NK-92 treated with Interleukin-12 subunit alpha and Interleukin-12 subunit beta, amount 100 ng/mL, for 24 hours (cell line): ENCODE measurements at regions not wholly inside any gene's neighbourhood (a gene's known extent, or its start where the extent isn't known, plus 50 kb on each side); places are given as distances from the start of the nearest gene placed in this dataset.

Experiments
- DNase-seq: peaks from one replicate; lab custom pipeline; 2025; lab: John Stamatoyannopoulos, UW

DNA sequence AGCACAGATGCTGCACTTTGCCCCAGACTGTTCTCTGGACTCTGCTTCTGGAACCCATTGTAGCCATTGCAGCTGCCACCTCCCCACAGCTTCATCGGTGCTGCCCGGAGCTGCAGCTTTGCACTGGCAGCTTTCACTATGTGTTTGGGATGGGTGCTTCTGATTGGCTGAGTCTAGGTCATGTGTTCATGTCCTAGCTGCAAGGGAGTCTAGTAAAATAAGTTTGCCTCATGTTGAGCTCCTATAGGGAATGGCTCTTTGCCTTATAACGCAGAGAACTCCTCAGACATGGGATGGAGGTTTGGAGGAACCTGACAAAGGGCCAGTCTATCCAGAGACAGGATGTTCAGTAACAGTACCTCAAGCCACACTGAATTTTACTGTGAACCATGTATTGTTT, 268.0 kb downstream of the BMP7 start:
- no peak for DNase-seq

- no peak for DNase-seq
Measured at GRCh38 chr20:57000441-57000968, 265.9 kb downstream of the BMP7 start.

DNA sequence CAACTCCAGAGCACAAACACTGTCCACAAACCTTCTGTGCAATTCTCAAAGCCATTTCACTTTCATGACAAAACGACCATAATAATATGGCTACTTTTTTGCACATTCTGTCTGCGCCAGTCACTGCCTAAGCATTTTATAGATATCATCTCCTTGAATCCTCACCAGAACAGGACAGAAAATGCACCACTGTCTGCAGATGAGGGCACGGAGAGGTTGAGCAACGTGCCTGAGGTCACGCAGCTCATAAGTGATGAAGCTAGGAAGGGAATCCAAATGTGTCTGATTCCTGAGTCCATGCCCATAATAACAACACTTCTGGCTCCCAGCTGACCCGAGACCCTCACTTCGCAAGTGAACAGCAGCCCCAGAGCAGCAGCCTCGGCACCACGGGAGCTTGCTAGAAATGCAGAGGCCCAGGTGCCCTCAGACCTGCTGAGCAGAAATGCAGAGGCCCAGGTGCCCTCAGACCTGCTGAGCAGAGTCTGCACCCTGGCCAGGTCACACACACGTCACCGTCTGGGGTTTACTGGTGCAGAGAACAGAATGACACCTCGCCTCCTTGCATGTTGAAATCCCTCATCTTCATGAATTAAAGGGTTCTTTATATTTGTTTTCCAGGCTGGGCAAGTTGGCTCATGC, 265.2 kb downstream of the BMP7 start:
- no peak for DNase-seq

- DNase-seq = no peak
Measured at GRCh38 chr20:57002066-57002570, 264.3 kb downstream of the BMP7 start.

GRCh38 chr20:57003012-57003411, 263.4 kb downstream of the BMP7 start:
- no peak for DNase-seq

- no peak for DNase-seq
Measured at GRCh38 chr20:57004416-57004815, 262.0 kb downstream of the BMP7 start.

- DNase-seq = no peak
Measured at GRCh38 chr20:57004951-57005933, 261.2 kb downstream of the BMP7 start.

GRCh38 chr20:57006411-57007170, 259.9 kb downstream of the BMP7 start:
- DNase-seq = no peak

DNA sequence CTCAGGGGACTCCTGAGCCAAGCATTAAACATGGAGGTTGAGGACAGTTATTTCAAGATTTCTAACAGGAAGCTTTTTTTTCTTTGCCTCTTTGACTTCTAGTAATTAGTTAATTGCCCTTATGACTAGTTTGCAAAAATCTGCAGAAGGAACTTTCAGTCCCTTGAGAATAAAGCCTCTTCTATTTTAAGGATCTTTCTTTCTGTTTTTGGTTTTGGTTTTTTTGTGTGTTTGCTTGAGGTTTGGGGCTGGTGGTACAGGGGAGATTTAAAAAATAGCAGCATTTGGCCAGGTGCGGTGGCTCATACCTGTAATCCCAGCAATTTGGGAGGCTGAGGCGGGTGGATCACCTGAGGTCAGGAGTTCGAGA, 259.3 kb downstream of the BMP7 start:
- DNase-seq = no peak

DNA sequence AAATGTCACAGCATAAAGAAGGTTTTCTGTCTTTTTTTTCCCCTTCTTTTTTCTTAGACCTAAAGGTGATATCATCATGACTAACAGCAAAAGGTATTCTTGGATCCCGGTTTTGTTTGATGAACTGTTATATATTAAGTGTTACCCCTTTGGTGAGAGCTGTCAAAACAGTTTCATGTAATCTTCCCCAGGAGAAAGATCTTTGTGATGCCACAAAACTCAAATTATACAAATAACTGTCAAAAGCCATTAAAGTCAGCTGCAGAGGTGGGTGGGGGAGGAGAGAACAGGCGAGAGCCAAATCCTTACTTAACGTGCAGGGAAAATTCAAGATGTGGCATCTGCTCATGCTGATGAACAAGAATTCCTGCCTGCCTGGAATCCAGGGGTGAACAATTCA, 258.2 kb downstream of the BMP7 start:
- no peak for DNase-seq

- no peak for DNase-seq
Measured at GRCh38 chr20:57009355-57009754, 257.1 kb downstream of the BMP7 start.

DNA sequence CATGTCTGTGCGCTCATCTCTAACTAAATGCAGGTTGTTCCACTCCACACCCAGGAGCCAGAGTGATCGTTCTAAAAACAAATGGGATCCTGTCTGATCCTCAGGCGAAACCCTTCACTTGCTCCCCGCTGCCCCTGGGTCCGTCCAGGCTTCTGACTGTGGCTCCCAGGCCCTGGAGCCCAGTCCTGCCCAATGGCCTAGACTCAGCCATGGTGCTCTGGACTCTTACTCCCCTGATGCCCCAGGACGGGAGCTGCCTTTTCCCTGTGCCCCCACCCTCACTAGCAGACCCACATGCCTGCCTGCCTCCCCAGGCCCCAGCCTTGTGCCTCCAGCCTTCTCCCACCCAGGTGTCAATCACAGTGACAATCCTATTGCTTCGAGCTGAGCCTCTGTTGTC, 256.7 kb downstream of the BMP7 start:
- DNase-seq = no peak

DNA sequence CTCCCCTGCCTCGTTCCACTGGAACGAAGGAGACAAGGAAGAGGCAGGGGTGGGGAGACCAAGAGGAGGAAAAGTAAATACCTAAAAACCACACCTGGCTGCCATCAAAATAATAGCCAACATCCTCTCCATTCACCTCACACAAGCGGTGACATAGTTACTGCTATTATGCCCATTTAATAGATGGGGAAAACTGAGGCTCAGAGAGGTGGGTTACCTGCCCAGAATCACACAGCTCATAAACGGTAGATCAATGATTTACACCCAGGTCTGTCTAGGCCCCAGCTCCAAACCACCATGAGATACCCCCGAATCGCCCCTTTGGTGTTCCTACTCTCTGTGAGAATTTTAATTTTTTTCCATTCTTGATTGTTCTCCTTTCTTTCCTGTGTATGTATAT, 253.8 kb downstream of the BMP7 start:
- DNase-seq = no peak

GRCh38 chr20:57013217-57013616, 253.2 kb downstream of the BMP7 start:
- no peak for DNase-seq

GRCh38 chr20:57013741-57014140, 252.7 kb downstream of the BMP7 start:
- no peak for DNase-seq

- DNase-seq = no peak
Measured at GRCh38 chr20:57020364-57020763, 246.1 kb downstream of the BMP7 start.

- no peak for DNase-seq
Measured at GRCh38 chr20:57022306-57022705, 244.1 kb downstream of the BMP7 start.

DNA sequence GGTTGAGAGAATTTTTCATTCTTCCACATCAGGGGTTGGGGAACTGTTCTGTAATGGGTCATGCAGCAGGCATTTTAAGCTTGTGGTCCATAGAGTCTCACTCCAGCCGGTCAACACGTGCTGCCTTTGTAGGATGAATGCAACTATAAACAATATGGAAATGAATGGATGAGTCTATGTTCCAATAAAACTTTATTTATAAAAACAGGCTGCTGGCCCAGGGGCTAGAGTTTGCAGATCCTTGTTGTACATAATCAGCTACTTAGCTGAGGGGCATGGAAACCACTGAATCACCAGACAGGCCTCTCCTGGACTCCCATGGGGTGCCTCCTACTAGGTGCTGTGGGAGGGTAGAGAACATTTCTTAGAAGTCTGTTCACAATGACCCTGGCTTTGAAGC, 243.4 kb downstream of the BMP7 start:
- DNase-seq = no peak

- no peak for DNase-seq
Measured at GRCh38 chr20:57023997-57024396, 242.4 kb downstream of the BMP7 start.

- no peak for DNase-seq
Measured at GRCh38 chr20:57024849-57025248, 241.6 kb downstream of the BMP7 start.

- DNase-seq = no peak
Measured at GRCh38 chr20:57025261-57025660, 241.2 kb downstream of the BMP7 start.

GRCh38 chr20:57025666-57026224, 240.7 kb downstream of the BMP7 start:
- DNase-seq = no peak
